Neural cell (in vitro differentiated cells): ENCODE measurements at regions not wholly inside any gene's neighbourhood (a gene's known extent, or its start where the extent isn't known, plus 50 kb on each side); places are given as distances from the start of the nearest gene placed in this dataset.

Experiments
- POLR2AphosphoS5 ChIP-seq: IDR thresholded peaks from 2 replicates; pipeline ENCODE4 v1.6.1; 2012
- TF ChIP-seq, protein P1 (sequence below): fragments of 450-650 bp; IDR thresholded peaks from 2 replicates; pipeline ENCODE4 v1.5.1; 2014; ENCODE audit warnings: antibody characterized with exemption, mild to moderate bottlenecking, moderate library complexity; ENCODE audit not compliant: poor library complexity, severe bottlenecking

DNA sequence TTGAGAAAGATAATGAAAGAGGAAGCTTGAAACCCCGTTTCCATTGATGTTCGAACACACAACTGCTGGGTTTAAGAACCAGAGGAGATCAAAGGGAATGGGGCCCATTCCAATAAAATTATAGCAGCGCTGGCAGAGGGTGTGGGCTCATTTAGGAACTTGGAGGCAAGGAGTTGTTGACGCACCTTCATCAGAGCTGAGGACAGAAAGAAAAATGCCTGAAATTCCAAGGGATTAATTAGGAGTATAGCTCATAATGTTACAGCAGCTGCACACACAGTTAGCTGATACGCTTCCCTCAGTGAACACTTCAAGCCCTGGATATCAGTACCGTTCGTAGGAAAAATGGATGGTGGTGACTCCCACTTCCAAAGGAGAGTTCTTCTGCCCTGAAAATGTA lies 127.2 kb downstream of the AXIN2 start:
- TF ChIP-seq, protein P1, sequence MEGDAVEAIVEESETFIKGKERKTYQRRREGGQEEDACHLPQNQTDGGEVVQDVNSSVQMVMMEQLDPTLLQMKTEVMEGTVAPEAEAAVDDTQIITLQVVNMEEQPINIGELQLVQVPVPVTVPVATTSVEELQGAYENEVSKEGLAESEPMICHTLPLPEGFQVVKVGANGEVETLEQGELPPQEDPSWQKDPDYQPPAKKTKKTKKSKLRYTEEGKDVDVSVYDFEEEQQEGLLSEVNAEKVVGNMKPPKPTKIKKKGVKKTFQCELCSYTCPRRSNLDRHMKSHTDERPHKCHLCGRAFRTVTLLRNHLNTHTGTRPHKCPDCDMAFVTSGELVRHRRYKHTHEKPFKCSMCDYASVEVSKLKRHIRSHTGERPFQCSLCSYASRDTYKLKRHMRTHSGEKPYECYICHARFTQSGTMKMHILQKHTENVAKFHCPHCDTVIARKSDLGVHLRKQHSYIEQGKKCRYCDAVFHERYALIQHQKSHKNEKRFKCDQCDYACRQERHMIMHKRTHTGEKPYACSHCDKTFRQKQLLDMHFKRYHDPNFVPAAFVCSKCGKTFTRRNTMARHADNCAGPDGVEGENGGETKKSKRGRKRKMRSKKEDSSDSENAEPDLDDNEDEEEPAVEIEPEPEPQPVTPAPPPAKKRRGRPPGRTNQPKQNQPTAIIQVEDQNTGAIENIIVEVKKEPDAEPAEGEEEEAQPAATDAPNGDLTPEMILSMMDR: no peak
- TF ChIP-seq POLR2AphosphoS5: no peak
